GM12872 (cell line): ENCODE measurements at regions not wholly inside any gene's neighbourhood (a gene's known extent, or its start where the extent isn't known, plus 50 kb on each side); places are given as distances from the start of the nearest gene placed in this dataset.

Experiments used
- TF ChIP-seq, protein P1 (sequence below): IDR thresholded peaks from 3 replicates; pipeline ENCODE4 v1.5.1; 2011; ENCODE audit warnings: low read depth, mild to moderate bottlenecking, low read length, moderate library complexity; ENCODE audit not compliant: insufficient read depth

DNA sequence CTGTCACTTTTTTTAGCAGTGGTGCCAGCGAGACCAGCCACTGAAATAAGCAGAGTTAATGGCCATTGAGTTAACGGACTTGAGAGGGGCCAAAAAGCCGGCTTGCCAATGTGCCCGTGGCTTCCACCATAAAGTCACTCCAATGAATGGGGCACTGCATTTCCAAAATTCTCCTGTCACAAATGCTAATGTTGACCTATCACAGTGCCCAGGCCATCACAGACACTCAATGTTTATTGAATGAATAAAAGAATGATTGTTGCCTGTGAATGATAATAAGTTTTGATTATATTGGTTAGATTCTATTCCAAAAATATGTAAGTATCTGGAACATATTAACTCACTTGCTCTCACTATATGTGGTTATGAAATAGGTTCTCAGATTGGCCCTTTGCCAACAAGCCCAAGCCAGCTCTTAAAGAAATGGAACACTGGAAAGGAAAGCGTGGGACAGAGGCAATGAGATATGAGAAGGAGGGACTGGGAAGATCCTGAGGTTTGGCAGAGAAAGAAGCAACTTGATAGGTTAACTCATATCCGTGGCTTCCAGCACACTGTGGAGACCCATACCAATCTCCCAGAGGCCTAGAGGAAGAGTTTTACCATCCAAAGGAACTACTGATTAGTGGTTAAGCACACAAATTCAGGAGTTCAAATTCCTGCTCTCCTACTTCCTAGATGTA, 108.7 kb downstream of the BTG1 start:
- TF ChIP-seq, protein P1, sequence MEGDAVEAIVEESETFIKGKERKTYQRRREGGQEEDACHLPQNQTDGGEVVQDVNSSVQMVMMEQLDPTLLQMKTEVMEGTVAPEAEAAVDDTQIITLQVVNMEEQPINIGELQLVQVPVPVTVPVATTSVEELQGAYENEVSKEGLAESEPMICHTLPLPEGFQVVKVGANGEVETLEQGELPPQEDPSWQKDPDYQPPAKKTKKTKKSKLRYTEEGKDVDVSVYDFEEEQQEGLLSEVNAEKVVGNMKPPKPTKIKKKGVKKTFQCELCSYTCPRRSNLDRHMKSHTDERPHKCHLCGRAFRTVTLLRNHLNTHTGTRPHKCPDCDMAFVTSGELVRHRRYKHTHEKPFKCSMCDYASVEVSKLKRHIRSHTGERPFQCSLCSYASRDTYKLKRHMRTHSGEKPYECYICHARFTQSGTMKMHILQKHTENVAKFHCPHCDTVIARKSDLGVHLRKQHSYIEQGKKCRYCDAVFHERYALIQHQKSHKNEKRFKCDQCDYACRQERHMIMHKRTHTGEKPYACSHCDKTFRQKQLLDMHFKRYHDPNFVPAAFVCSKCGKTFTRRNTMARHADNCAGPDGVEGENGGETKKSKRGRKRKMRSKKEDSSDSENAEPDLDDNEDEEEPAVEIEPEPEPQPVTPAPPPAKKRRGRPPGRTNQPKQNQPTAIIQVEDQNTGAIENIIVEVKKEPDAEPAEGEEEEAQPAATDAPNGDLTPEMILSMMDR: no peak

DNA sequence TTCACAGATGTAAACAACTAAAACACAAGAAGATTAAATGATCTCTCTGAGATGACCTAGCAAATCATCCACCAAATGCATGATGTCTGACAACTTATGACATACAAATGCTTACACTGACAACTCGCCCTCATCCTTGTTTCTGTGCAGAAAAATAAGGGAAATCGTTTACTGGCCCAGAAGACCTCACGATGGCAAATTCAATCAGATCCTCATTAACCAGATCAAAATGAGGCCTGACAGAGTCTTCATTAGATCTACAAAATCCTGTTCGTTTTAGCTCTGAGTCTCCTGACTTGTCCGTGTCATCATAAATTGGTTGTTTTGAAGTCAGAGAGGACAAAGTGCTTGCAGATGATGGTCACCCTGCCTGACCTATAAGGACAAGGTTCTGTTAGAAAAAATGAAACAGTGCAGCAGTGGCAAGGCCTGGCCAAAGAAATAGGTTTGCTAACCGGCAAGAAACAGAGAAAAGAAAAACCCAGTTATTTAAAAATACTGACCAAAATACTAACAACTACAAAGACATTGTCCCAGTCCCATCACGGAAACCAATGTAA, 109.5 kb downstream of the BTG1 start:
- TF ChIP-seq, protein P1: no peak

DNA sequence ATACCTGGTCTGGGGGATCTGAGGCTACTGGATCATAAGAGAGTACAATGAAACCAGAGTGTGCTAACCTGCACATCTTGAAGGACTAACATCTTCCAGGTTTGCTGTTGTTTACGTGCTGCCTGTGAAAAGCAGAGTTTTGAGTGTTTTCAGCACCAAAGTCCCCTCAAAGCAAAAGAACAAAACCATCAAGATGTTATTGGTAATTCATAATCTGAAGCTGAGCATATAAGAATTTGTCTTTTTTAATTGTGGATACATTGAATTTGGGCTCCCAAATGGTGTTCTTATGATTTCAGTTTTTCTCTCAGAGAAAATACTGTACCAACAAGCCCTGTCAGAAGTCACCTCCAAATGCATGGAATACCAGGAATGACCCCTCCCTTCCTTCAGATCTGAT, 110.2 kb downstream of the BTG1 start:
- TF ChIP-seq, protein P1: no peak

DNA sequence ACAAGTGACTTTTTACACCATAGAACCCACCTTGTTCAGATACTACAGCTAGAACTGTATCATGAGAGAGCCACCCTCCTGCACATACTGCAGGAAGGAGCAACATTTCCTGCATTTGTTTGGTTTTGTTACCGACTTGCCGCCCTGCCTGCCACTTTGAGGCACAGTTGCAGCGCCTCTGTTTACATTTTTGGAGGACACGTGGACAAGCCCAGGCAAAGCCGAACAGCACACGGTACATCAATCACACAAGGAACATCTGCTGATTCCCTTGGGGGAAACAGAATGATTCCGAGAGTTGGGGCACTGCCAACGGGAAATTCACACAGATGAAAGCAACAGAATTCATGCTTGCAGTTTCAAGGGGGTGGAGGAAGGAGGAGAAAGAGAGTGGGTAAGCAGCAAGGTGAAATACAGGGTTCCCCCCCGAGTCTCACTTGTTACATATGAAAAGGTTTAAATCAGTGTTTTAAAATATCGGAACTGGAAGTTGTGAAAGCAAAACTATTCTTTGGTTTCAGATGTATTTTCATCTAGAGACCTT, 110.7 kb downstream of the BTG1 start:
- TF ChIP-seq, protein P1: no peak

DNA sequence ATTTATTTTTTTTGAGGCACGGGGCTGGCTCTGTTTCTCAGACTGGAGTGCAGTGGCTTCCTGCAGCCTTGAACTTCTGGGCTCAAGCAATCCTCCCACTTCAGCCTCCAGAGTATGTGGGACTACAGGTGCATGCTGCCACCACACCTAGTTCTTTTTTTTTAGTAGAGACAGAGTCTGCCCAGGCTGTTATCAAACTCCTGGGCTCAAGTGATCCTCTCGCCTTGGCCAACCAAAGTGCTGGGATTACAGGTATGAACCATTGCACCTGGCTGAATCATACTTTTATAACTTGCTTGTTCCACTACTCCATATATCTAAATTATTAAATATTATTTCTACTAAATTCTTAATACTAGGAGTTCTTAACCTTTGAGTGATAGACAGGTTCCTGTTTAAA, 111.6 kb downstream of the BTG1 start:
- TF ChIP-seq, protein P1: no peak

DNA sequence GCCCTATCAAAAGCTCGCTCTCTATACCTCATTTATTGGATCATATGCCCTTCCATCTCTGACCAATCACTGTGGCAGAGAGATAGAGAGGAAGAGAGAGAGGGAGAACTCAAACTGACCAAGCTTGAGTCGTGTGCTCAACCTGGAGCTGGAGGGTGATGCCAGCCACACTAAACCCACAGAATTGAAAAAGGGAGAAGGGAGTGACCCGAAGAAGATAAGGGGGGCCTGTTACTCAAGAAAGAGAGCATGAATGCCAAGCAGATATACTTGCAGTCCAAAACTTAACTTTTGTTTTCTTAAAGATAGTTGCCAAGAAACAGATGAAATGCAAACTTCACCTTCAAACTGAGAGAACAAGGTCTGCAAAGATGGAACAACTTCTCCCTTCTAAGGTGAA, 112.7 kb downstream of the BTG1 start:
- TF ChIP-seq, protein P1: no peak

DNA sequence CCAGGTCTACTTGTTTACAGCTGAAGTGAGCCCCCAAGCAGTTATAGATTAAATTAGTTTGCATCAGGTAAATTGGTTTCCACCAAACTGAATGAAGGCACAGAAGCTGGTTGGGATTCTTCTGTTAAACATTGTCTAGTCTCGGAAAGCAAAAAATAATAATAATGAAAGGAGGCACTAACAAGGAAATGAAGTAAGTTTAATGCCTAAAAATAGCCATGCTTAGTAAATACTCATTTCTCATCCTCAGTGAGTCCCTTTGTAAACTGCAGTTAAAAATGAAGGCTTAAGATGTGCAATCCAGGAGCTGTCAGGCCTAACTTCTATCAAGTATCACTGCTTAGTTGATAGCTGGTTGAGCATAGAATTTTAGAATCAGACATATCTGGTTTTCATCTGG, 113.5 kb downstream of the BTG1 start:
- TF ChIP-seq, protein P1: no peak
